GM12878 (cell line): ENCODE measurements at regions not wholly inside any gene's neighbourhood (a gene's known extent, or its start where the extent isn't known, plus 50 kb on each side); places are given as distances from the start of the nearest gene placed in this dataset.

Experiments used
- ATAC-seq: fragments of 200-7000 bp; cut with Tn5 transposase; 3 replicates; pipeline ENCODE4 v1.9.1; 2020; ENCODE audit warnings: mild to moderate bottlenecking, moderate library complexity
- BruUV-seq: library from RNA; stranded (reverse); fragments of 400-500 nt; replicated peaks from 2 replicates; lab custom pipeline; 2021; lab: Mats Ljungman, UMichigan
- CTCF ChIA-PET: fragments of 300-600 bp; sonication (Branson Sonifier 250); formaldehyde crosslinking; extraction: SDS; loops from one replicate; lab custom pipeline; 2021; ENCODE audit warnings: inconsistent platforms; lab: Yijun Ruan, JAX
- POLR2A ChIA-PET: fragments of 350-600 bp; formaldehyde crosslinking; extraction: SDS; loops from one replicate; lab custom pipeline; 2021; ENCODE audit warnings: inconsistent platforms; lab: Charles Lee
- RAD21 ChIA-PET: fragments of 300-600 bp; sonication (Branson Sonifier 250); formaldehyde crosslinking; loops from one replicate; lab custom pipeline; 2023; ENCODE audit warnings: antibody characterized with exemption; ENCODE audit not compliant: unreplicated experiment; lab: Charles Lee
- SMC1A ChIA-PET: fragments of 300-600 bp; sonication (Branson Sonifier 250); formaldehyde crosslinking; loops from one replicate; lab custom pipeline; 2023; ENCODE audit not compliant: unreplicated experiment, uncharacterized antibody; lab: Charles Lee
- DNase-seq: peaks from one replicate; pipeline ENCODE4 v3.0.0-alpha.2; 2011; ENCODE audit warnings: low read depth, low spot score
- FAIRE-seq: peaks from 3 replicates; lab custom pipeline; 2011; peaks lifted over from hg19 to GRCh38; lab: Jason Lieb, UNC
- H2AFZ ChIP-seq: 2 replicates; pipeline ENCODE4 v1.6.0; 2011; ENCODE audit warnings: low read depth, low read length, control low read depth; ENCODE audit not compliant: control insufficient read depth
- H3K27ac ChIP-seq: 2 replicates; pipeline ENCODE4 v1.5.1; 2011; ENCODE audit warnings: control low read depth; ENCODE audit not compliant: control insufficient read depth, insufficient read depth
- H3K27me3 ChIP-seq, 2 experiments: replicated peaks in 1 of 2; 2 replicates each; pipeline versions ENCODE4 v1.6.0 to v1.6.1; 2011; ENCODE audit warnings: low read length in 1 of 2; ENCODE audit not compliant: control insufficient read depth in 2 of 2, insufficient read depth in 2 of 2
- H3K36me3 ChIP-seq, 2 experiments: 2 replicates each; pipeline ENCODE4 v1.5.1; 2011; ENCODE audit warnings: low read length in 1 of 2; ENCODE audit not compliant: control insufficient read depth in 2 of 2, insufficient read depth in 2 of 2
- H3K4me1 ChIP-seq: 2 replicates; pipeline ENCODE4 v1.6.1; 2011; ENCODE audit warnings: mild to moderate bottlenecking, low read length, moderate library complexity, mixed read lengths; ENCODE audit not compliant: control insufficient read depth, insufficient read depth
- H3K4me2 ChIP-seq: 2 replicates; pipeline ENCODE4 v1.6.0; 2011; ENCODE audit warnings: control low read depth; ENCODE audit not compliant: control insufficient read depth, insufficient read depth
- H3K4me3 ChIP-seq: fragments of 200-600 bp; sonication (generic); 2 replicates; pipeline ENCODE4 v1.5.1; 2016
- H3K79me2 ChIP-seq: 2 replicates; pipeline ENCODE4 v1.6.0; 2011; ENCODE audit warnings: low read length; ENCODE audit not compliant: control insufficient read depth, insufficient read depth
- H3K9ac ChIP-seq: 2 replicates; pipeline ENCODE4 v1.8.0; 2011; ENCODE audit warnings: low read length, control low read depth, mixed read lengths; ENCODE audit not compliant: control insufficient read depth, insufficient read depth
- H3K9me3 ChIP-seq: replicated peaks from 3 replicates; pipeline ENCODE4 v1.5.1; 2011; ENCODE audit warnings: mild to moderate bottlenecking, low read length; ENCODE audit not compliant: control insufficient read depth, insufficient read depth
- H4K20me1 ChIP-seq: 2 replicates; pipeline ENCODE4 v1.6.0; 2011; ENCODE audit not compliant: control insufficient read depth, insufficient read depth
- ATF2 ChIP-seq: IDR thresholded peaks from 2 replicates; pipeline ENCODE4 v1.6.1; 2012; ENCODE audit warnings: low read length, inconsistent platforms
- CHD4 ChIP-seq: fragments of 200-600 bp; sonication (generic); IDR thresholded peaks from 2 replicates; pipeline ENCODE4 v1.6.1; 2016; ENCODE audit warnings: mild to moderate bottlenecking
- CREB1 ChIP-seq: IDR thresholded peaks from 2 replicates; pipeline ENCODE4 v1.6.1; 2012; ENCODE audit warnings: low read depth, mild to moderate bottlenecking, inconsistent platforms
- ESRRA ChIP-seq: IDR thresholded peaks from 2 replicates; pipeline ENCODE4 v1.6.1; 2012; ENCODE audit warnings: mild to moderate bottlenecking, low read length, improper control_type of control experiment
- FOS ChIP-seq: IDR thresholded peaks from 3 replicates; pipeline ENCODE4 v1.6.1; 2011; ENCODE audit warnings: borderline replicate concordance; ENCODE audit not compliant: insufficient read length; ENCODE audit errors: extremely low read depth
- HDAC2 ChIP-seq: fragments of 200-600 bp; sonication (generic); IDR thresholded peaks from 2 replicates; pipeline ENCODE4 v1.6.1; 2017
- IKZF1 ChIP-seq: fragments of 450-650 bp; conservative IDR thresholded peaks from 2 replicates; pipeline ENCODE4 v1.6.1; 2017; ENCODE audit warnings: antibody characterized with exemption, mild to moderate bottlenecking
- JUND ChIP-seq: IDR thresholded peaks from 2 replicates; pipeline ENCODE4 v1.6.1; 2012; ENCODE audit warnings: low read depth, mild to moderate bottlenecking, low read length, improper control_type of control experiment, moderate library complexity
- LARP7 ChIP-seq: fragments of 450-650 bp; IDR thresholded peaks from 2 replicates; pipeline ENCODE4 v1.6.1; 2017; ENCODE audit warnings: mild to moderate bottlenecking
- MXI1 ChIP-seq: fragments of 150-350 bp; IDR thresholded peaks from 2 replicates; pipeline ENCODE4 v1.6.1; 2011; ENCODE audit warnings: low read depth, mild to moderate bottlenecking, inconsistent platforms, low read length, improper control_type of control experiment
- NKRF ChIP-seq: fragments of 450-650 bp; conservative IDR thresholded peaks from 2 replicates; pipeline ENCODE4 v1.6.1; 2017; ENCODE audit warnings: mild to moderate bottlenecking, moderate library complexity
- POU2F2 ChIP-seq: IDR thresholded peaks from 3 replicates; pipeline ENCODE4 v1.6.1; 2011; ENCODE audit warnings: low read depth, mild to moderate bottlenecking, low read length, borderline replicate concordance
- SIX5 ChIP-seq: IDR thresholded peaks from 2 replicates; pipeline ENCODE4 v1.6.1; 2011; ENCODE audit warnings: mild to moderate bottlenecking, low read depth, low read length, moderate library complexity; ENCODE audit not compliant: severe bottlenecking
- YY1 ChIP-seq: IDR thresholded peaks from 2 replicates; pipeline ENCODE4 v1.6.1; 2011; ENCODE audit warnings: low read depth, mild to moderate bottlenecking, low read length
- ZBED1 ChIP-seq: IDR thresholded peaks from 2 replicates; pipeline ENCODE4 v1.6.1; 2016; ENCODE audit warnings: borderline replicate concordance
- ZNF384 ChIP-seq: IDR thresholded peaks from 2 replicates; pipeline ENCODE4 v1.6.1; 2012; ENCODE audit warnings: low read depth, mild to moderate bottlenecking, low read length, improper control_type of control experiment, borderline replicate concordance
- ZNF592 ChIP-seq: fragments of 450-650 bp; IDR thresholded peaks from 2 replicates; pipeline ENCODE4 v1.6.1; 2017; ENCODE audit warnings: mild to moderate bottlenecking, moderate library complexity
- ZNF622 ChIP-seq: fragments of 450-650 bp; IDR thresholded peaks from 2 replicates; pipeline ENCODE4 v1.6.1; 2017; ENCODE audit warnings: mild to moderate bottlenecking, inconsistent platforms
- WGBS: methylation state at CpG from one replicate; pipeline ENCODE4 v1.1.6; 2016; ENCODE audit warnings: low lambda C conversion rate; ENCODE audit not compliant: insufficient replicate concordance, insufficient coverage; ENCODE audit errors: missing lambda C conversion rate; 5-methylcytosine and 5-hydroxymethylcytosine counted together
- in situ Hi-C: fragments of 300-500 bp; cut with MboI; formaldehyde crosslinking; loops from 9 replicates; pipeline ENCODE4 v1.14.3; 2018; ENCODE audit warnings: mixed read lengths
- intact Hi-C: fragments of 100-400 bp; cut with micrococcal nuclease; formaldehyde crosslinking; loops from one replicate; pipeline ENCODE4 v1.14.2; 2022; ENCODE audit not compliant: unreplicated experiment
- TF ChIP-seq, protein P1 (sequence below): IDR thresholded peaks from 2 replicates; pipeline ENCODE4 v1.6.1; 2012; ENCODE audit warnings: low read depth, low read length, improper control_type of control experiment

DNA sequence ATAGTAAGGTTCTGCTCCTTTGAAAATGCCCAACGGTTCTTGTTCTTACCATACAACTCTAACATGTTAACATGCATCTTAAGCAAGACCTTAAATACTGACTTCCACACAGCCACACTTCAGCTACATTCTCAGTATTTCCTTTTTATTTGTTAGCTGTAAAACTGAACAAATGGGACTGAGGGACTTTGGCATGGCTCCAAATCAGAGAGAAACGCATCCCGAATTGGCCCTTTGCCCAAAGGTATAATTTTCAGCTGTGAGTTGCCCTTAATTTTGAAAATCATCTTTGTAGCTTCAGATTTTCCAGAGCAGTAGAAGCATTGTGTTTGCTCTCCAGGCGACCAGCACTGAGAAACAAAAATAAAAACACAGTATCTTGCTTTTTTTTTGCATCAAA lies 56.4 kb downstream of the NEUROD6 start:
- Histone ChIP-seq H3K27ac (no peak overlapping the region), H3K9me3 (no peaks in the 10 kb centered on the region), H3K9ac (no peak overlapping the region), H3K79me2 (no peaks in the 10 kb centered on the region), H3K4me1 (no peaks in the 10 kb centered on the region), H3K27me3 (no peaks in the 10 kb centered on the region), H2AFZ (no peak overlapping the region), H3K4me3 (no peak overlapping the region), H3K4me2 (no peak overlapping the region), H3K36me3 (no peaks in the 10 kb centered on the region), H4K20me1 (no peaks in the 10 kb centered on the region)
- BruUV-seq, result no TSS peak
- ChIA-PET RAD21 (no interaction called here), POLR2A (no interaction called here), SMC1A (no interaction called here), CTCF (no interaction called here)
- in situ Hi-C loops, result no loop called here
- DNase-seq (no peak), ATAC-seq (no peak), FAIRE-seq (no peak)
- intact Hi-C loops, result no loop called here
- TF ChIP-seq YY1 (no peak), ATF2 (no peak), CREB1 (no peak), ZNF384 (no peak), ESRRA (no peak), LARP7 (no peak), FOS (no peak), SIX5 (no peak), POU2F2 (no peak), CHD4 (no peak), JUND (no peak), HDAC2 (no peak), ZNF622 (no peak), MXI1 (no peak), ZNF592 (no peak), NKRF (no peak), ZBED1 (no peak), IKZF1 (no peak)
- TF ChIP-seq, protein P1, sequence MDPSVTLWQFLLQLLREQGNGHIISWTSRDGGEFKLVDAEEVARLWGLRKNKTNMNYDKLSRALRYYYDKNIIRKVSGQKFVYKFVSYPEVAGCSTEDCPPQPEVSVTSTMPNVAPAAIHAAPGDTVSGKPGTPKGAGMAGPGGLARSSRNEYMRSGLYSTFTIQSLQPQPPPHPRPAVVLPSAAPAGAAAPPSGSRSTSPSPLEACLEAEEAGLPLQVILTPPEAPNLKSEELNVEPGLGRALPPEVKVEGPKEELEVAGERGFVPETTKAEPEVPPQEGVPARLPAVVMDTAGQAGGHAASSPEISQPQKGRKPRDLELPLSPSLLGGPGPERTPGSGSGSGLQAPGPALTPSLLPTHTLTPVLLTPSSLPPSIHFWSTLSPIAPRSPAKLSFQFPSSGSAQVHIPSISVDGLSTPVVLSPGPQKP, result no peak
- WGBS, result 4% methylated on average over 4 of the region's 4 CpGs
